HFF-Myc (cell line): ENCODE measurements at regions not wholly inside any gene's neighbourhood (a gene's known extent, or its start where the extent isn't known, plus 50 kb on each side); places are given as distances from the start of the nearest gene placed in this dataset.
"Not testable (repeated sequence)": the region's sequence is repeated elsewhere in the genome, so short reads cannot be mapped to it uniquely, and the experiment has no call there.

ENCODE experiments used
- DNase-seq: peaks from one replicate; pipeline ENCODE4 v3.0.0-alpha.2; 2011; ENCODE audit warnings: low read depth; ENCODE audit errors: extremely low read depth
- H3K4me3 ChIP-seq: replicated peaks from 2 replicates; pipeline ENCODE4 v1.5.1; 2011; ENCODE audit warnings: low read depth, mild to moderate bottlenecking, control low read depth, low read length
- TF ChIP-seq, protein P1 (sequence below): IDR thresholded peaks from 2 replicates; pipeline ENCODE4 v1.5.1; 2012; ENCODE audit warnings: mild to moderate bottlenecking, low read depth, low read length, control low read depth; ENCODE audit errors: missing control alignments

DNA sequence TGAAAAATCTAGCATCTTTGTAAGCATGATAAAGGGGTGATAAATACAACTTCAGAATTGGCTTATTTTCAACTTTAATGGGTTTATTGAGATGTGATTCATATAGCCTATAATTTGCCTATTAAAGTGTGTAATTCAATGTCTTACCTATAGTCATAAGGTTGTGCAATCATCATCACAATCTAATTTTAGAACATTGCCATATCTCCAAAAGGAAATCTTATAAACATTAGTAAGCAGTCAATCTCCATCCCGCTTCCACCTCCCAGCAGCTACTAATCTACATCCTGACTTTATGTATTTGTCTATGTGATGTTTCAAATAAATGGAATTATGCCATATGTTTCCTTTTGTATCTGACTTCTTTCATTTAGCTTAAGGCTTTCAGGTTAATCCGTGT, 145.2 kb upstream of the KLHL1 start:
- no peak for DNase-seq
- TF ChIP-seq, protein P1, sequence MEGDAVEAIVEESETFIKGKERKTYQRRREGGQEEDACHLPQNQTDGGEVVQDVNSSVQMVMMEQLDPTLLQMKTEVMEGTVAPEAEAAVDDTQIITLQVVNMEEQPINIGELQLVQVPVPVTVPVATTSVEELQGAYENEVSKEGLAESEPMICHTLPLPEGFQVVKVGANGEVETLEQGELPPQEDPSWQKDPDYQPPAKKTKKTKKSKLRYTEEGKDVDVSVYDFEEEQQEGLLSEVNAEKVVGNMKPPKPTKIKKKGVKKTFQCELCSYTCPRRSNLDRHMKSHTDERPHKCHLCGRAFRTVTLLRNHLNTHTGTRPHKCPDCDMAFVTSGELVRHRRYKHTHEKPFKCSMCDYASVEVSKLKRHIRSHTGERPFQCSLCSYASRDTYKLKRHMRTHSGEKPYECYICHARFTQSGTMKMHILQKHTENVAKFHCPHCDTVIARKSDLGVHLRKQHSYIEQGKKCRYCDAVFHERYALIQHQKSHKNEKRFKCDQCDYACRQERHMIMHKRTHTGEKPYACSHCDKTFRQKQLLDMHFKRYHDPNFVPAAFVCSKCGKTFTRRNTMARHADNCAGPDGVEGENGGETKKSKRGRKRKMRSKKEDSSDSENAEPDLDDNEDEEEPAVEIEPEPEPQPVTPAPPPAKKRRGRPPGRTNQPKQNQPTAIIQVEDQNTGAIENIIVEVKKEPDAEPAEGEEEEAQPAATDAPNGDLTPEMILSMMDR: no peak
- no peak overlapping the region for H3K4me3 ChIP-seq

DNA sequence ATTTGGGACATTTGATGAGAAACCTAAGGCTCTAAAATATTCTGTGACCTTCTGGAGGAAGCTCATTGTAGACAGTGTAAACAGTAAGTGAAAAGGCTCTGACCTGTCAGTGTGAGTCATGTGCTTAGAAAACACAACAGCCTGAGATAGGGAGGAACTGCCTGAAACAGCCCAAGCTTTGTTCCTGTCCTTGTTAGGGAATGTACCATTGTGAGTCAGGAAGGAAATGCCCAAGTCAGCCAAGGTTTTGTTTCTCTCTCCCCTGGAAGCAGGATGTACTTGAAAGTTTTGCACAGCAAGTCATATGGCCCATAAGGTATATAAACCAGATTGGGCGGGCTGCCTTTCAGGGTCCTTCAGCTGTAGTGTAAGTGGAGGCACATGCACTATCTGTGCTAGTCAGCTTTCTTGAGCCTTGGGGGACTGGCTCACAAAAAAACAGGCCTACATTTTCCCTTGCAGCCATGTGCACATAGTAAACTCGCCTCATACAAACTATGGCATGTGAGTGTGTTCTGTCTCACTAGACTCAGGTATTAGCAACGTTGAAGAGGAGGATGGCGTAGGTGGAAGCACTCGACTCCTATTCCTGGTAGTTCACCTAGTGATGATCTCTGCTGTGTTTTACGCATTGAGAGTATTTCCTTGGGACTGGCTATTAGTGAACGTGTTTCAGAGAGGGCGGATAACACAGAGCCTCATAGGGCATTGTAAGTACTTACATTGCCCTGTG, 141.2 kb upstream of the KLHL1 start:
- no peak for DNase-seq
- H3K4me3 ChIP-seq: no peak overlapping the region
- TF ChIP-seq, protein P1: no peak

DNA sequence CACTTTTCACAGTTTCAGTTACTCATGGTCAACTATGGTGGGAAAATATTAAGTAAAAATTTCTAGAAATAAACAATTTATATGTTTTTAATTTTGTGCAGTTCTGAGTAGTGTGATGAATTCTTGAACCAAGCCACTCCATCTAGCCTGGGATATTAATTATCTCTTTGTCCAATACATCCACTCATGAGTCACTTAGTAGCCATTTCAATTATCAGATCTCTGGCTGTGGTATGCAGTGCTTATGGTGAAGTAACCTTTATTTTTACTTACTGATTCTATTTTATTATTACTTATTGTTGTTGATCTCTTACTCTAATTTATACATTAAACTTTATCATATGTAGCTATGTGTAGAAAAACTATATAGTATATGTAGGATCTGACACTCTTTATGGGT, 128.9 kb upstream of the KLHL1 start:
- H3K4me3 ChIP-seq: no peak overlapping the region
- TF ChIP-seq, protein P1: no peak

DNA sequence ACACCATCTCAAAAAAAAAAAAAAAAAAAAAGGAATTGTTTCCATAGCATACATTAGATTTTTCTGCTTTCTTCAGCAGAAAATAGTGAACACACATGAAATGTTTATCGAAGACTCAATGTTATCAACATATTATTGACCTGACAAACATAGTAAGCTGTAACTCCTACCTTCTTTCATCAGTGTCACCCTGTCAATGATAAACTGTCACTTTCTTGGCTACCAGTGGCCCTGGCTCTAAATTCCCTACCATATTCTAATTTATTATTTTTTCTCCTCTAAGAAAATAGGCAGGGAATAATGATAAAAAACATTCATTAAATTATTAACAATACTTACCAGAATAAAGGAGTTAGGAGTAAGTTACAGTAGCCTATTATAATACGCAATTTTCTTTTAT, 127.3 kb upstream of the KLHL1 start:
- TF ChIP-seq, protein P1: no peak

More for the DNA sequence above, 128.9 kb upstream of the KLHL1 start:
- no peak for DNase-seq

DNA sequence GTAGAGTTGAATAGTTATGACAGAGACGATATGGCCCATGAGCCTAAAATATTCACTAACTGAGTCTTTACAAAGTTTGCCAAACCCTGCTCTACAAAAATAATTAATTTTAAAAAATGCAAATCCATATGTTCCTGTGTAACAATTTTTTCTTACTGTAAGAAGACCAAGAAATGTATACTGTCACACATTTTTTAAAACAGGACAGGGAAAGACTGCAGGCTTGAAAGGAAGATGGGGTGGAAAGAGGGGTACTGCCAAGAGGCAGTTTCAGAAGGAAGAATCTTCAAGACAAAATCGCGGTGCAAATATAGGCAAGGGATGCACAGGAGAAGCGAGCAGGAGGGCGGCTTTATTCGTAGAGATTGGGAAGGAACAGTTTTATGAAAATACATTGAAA, 115.7 kb upstream of the KLHL1 start:
- TF ChIP-seq, protein P1: no peak
- no peak overlapping the region for H3K4me3 ChIP-seq
- DNase-seq: no peak

More for the DNA sequence above, 127.3 kb upstream of the KLHL1 start:
- no peak overlapping the region for H3K4me3 ChIP-seq
- DNase-seq: no peak

DNA sequence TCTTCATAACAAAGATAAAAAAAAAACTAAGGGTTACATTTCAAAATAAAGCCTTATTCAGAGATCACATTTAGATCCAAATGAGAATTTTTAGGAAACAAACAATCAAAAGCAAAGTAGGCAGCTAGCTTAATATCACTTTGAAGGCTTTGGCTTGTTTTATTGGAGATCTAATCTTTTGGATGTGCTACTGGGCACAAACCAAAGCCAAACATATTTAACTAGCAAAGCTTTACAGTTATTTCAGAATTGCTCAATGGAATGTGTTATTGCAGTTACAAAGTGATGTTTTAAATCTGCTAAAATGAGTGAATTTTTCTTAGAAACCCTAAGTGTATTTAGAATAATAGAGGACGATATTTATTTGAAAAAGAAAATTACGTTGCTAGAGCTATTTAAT, 114.7 kb upstream of the KLHL1 start:
- no peak for DNase-seq
- TF ChIP-seq, protein P1: no peak
- no peak overlapping the region for H3K4me3 ChIP-seq

DNA sequence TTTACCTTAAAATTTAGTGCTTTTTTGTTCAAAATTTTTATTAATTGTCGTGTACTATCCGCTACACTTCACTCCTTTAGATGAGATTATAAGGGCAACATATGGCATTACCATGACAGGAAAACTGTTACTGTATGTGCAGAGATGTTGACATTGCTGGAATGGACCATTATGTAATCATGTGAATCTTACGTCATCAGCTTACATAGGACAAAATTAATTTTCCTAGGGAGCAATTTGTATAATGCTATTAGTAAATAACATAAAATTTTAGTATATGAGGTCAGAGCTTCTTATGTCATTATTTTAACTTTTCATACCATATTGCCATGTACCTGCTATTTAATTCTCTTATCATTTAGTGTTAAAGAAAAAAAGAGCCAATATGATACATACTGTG, 110.4 kb upstream of the KLHL1 start:
- TF ChIP-seq, protein P1: no peak
- DNase-seq: no peak
- no peak overlapping the region for H3K4me3 ChIP-seq

DNA sequence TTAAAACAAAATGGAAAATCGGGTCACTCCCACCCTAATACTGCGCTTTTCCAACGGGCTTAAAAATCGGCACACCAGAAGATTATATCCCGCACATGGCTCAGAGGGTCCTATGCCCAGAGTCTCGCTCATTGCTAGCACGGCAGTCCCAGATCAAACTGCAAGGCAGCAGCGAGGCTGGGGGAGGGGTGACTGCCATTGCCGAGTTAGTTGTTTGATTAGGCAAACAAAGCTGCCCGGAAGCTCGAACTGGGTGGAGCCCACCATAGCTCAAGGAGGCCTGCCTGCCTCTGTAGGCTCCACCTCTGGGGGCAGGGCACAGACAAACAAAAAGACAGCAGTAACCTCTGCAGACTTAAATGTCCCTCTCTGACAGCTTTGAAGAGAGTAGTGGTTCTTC, 100.7 kb upstream of the KLHL1 start:
- not testable (repeated sequence) for H3K4me3 ChIP-seq, DNase-seq
